HCT116 (cell line): ENCODE measurements at regions not wholly inside any gene's neighbourhood (a gene's known extent, or its start where the extent isn't known, plus 50 kb on each side); places are given as distances from the start of the nearest gene placed in this dataset.

Source experiments
- ATAC-seq: fragments of 200-7000 bp; cut with Tn5 transposase; 2 replicates; pipeline ENCODE4 v1.9.1; 2020; ENCODE audit warnings: mild to moderate bottlenecking, moderate library complexity
- BruUV-seq: library from RNA; stranded (reverse); fragments of 400-500 nt; replicated peaks from 2 replicates; lab custom pipeline; 2021; lab: Mats Ljungman, UMichigan
- CTCF ChIA-PET: fragments of 300-600 bp; sonication (Branson Sonifier 250); formaldehyde crosslinking; loops from one replicate; lab custom pipeline; 2021; ENCODE audit warnings: antibody characterized with exemption; lab: Charles Lee
- POLR2A ChIA-PET: fragments of 300-600, 350-600 bp; sonication (Branson Sonifier 250); formaldehyde crosslinking; loops from one replicate; lab custom pipeline; 2021; ENCODE audit warnings: antibody characterized with exemption; lab: Charles Lee
- RAD21 ChIA-PET, 2 experiments: fragments of 300-600 bp; sonication (Branson Sonifier 250); formaldehyde crosslinking; loops; one replicate each; lab custom pipeline; 2023; ENCODE audit warnings: low total read pairs in 2 of 2; ENCODE audit not compliant: uncharacterized antibody in 2 of 2, unreplicated experiment in 2 of 2, low non-redundant PET in 1 of 2; lab: Charles Lee
- DNase-seq: peaks from one replicate; pipeline ENCODE4 v3.0.0-alpha.2; 2010; ENCODE audit warnings: low read depth, low spot score
- H2AFZ ChIP-seq: fragments of 200-600 bp; shearing (Covaris generic), sonication (generic); 2 replicates; pipeline ENCODE4 v1.6.1; 2017; ENCODE audit warnings: low read depth, mixed run types, mixed read lengths, antibody characterized with exemption, low read length; ENCODE audit not compliant: poor library complexity, severe bottlenecking
- H3K27ac ChIP-seq: 2 replicates; pipeline ENCODE4 v1.5.1; 2012; ENCODE audit warnings: low read depth, low read length
- H3K27me3 ChIP-seq: fragments of 200-600 bp; sonication (generic); 2 replicates; pipeline ENCODE4 v1.6.1; 2016; ENCODE audit warnings: mixed run types, low read length, mixed read lengths; ENCODE audit not compliant: insufficient read depth
- H3K36me3 ChIP-seq, 2 experiments: fragments of 200-500 bp in 1 of 2; fragments of 200-600 bp in 1 of 2; sonication (Bioruptor generic) in 1 of 2; sonication (generic) in 1 of 2; 2 replicates each; pipeline versions ENCODE4 v1.5.1 to v1.6.1; 2014 to 2016; ENCODE audit warnings: low read length in 2 of 2, inconsistent platforms in 1 of 2, mixed read lengths in 1 of 2, mixed run types in 1 of 2; ENCODE audit not compliant: insufficient read depth in 2 of 2, control insufficient read depth in 1 of 2
- H3K4me1 ChIP-seq, 2 experiments: fragments of 200-600 bp in 1 of 2; sonication (generic) in 1 of 2; 2 replicates each; pipeline versions ENCODE4 v1.5.1 to v1.6.1; 2012 to 2017; ENCODE audit warnings: low read length in 2 of 2, inconsistent platforms in 1 of 2, mild to moderate bottlenecking in 1 of 2, mixed read lengths in 1 of 2, mixed run types in 1 of 2, moderate library complexity in 1 of 2; ENCODE audit not compliant: insufficient read depth in 2 of 2, control insufficient read depth in 1 of 2
- H3K4me2 ChIP-seq: fragments of 200-600 bp; sonication (generic); 2 replicates; pipeline ENCODE4 v1.6.1; 2017; ENCODE audit warnings: mixed run types, low read length, mixed read lengths
- H3K4me3 ChIP-seq, 2 experiments: fragments of 200-600 bp in 1 of 2; sonication (generic) in 1 of 2; replicated peaks in 1 of 2; 2 replicates each; pipeline ENCODE4 v1.5.1; 2011 to 2016; ENCODE audit warnings: low read length in 2 of 2, control low read depth in 1 of 2, low read depth in 1 of 2, mild to moderate bottlenecking in 1 of 2, mixed read lengths in 1 of 2, mixed run types in 1 of 2
- H3K79me2 ChIP-seq: fragments of 200-600 bp; sonication (generic); 2 replicates; pipeline ENCODE4 v1.6.1; 2017; ENCODE audit warnings: mild to moderate bottlenecking, mixed run types, low read length, moderate library complexity, mixed read lengths; ENCODE audit not compliant: insufficient read depth
- H3K9ac ChIP-seq: fragments of 200-600 bp; sonication (generic); 2 replicates; pipeline ENCODE4 v1.6.1; 2016; ENCODE audit warnings: low read length, mixed read lengths
- H3K9me2 ChIP-seq: fragments of 200-600 bp; sonication (generic), shearing (Covaris generic); 2 replicates; pipeline ENCODE4 v1.6.1; 2017; ENCODE audit warnings: mixed run types, mild to moderate bottlenecking, moderate library complexity; ENCODE audit not compliant: insufficient read depth
- H3K9me3 ChIP-seq, 2 experiments: fragments of 200-500 bp in 1 of 2; fragments of 200-600 bp in 1 of 2; sonication (Bioruptor generic) in 1 of 2; sonication (generic) in 1 of 2; 2 replicates each; pipeline ENCODE4 v1.6.1; 2014 to 2017; ENCODE audit warnings: low read length in 2 of 2, mixed read lengths in 2 of 2, inconsistent platforms in 1 of 2, low read depth in 1 of 2, mild to moderate bottlenecking in 1 of 2, mixed run types in 1 of 2, moderate library complexity in 1 of 2; ENCODE audit not compliant: control insufficient read depth in 1 of 2, insufficient read depth in 1 of 2
- H4K20me1 ChIP-seq: fragments of 200-600 bp; sonication (generic), shearing (Covaris generic); 2 replicates; pipeline ENCODE4 v1.6.1; 2017; ENCODE audit warnings: mixed run types, mild to moderate bottlenecking, moderate library complexity; ENCODE audit not compliant: insufficient read depth
- EZH2 ChIP-seq: fragments of 200-600 bp; sonication (generic); IDR thresholded peaks from 2 replicates; pipeline ENCODE4 v1.6.1; 2017; ENCODE audit warnings: antibody characterized with exemption, mixed run types
- EZH2phosphoT487 ChIP-seq: fragments of 200-600 bp; IDR thresholded peaks from 2 replicates; pipeline ENCODE4 v1.6.1; 2018; ENCODE audit warnings: antibody characterized with exemption, borderline replicate concordance
- MAX ChIP-seq: IDR thresholded peaks from 2 replicates; pipeline ENCODE4 v1.6.1; 2012
- POLR2AphosphoS5 ChIP-seq: IDR thresholded peaks from 2 replicates; pipeline ENCODE4 v1.6.1; 2011; ENCODE audit warnings: mild to moderate bottlenecking, low read depth, low read length, moderate library complexity
- REST ChIP-seq: IDR thresholded peaks from 2 replicates; pipeline ENCODE4 v1.6.1; 2012; ENCODE audit warnings: low read depth
- SP1 ChIP-seq: IDR thresholded peaks from 2 replicates; pipeline ENCODE4 v1.6.1; 2012; ENCODE audit warnings: low read depth
- YY1 ChIP-seq: IDR thresholded peaks from 2 replicates; pipeline ENCODE4 v1.6.1; 2011; ENCODE audit warnings: low read length, low read depth, moderate library complexity, mild to moderate bottlenecking; ENCODE audit not compliant: insufficient replicate concordance; ENCODE audit errors: extremely low read depth
- ZBTB33 ChIP-seq: IDR thresholded peaks from 2 replicates; pipeline ENCODE4 v1.6.1; 2011; ENCODE audit warnings: mild to moderate bottlenecking, low read length, moderate library complexity; ENCODE audit not compliant: insufficient replicate concordance; ENCODE audit errors: extremely low read depth
- ZNF274 ChIP-seq: fragments of 200-500 bp; sonication (Bioruptor generic); IDR thresholded peaks from 2 replicates; pipeline ENCODE4 v1.6.1; 2014; ENCODE audit warnings: mild to moderate bottlenecking, low read depth, low read length, inconsistent platforms
- intact Hi-C: fragments of 100-400 bp; cut with micrococcal nuclease; formaldehyde crosslinking; loops from 2 replicates; pipeline ENCODE4 v1.10.0; 2022
- TF ChIP-seq, protein P1 (sequence below): IDR thresholded peaks from 2 replicates; pipeline ENCODE4 v1.6.1; 2012

DNA sequence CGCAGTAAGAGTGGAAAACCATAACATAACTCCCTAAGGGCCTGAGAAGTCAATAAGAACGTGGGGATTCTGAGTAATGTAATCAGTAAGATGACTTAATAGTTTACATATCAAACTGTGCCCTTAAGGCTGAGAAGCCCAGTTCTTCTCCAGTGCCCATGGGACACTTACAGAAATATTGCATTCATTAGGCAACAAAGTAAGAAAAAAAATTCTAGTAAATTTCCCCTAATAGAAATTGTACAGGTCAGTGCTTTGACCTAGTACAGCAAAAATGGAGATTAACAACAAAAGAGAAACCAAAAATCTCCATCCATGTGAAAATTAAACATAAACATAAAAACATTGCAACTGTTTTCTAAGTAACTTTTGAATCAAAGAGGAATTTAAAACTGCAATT, 139.8 kb upstream of the HS6ST1 start (continued):
- no peak for TF ChIP-seq REST

GRCh38 chr2:128464456-128464855, 145.8 kb upstream of the HS6ST1 start:
- no peak for ATAC-seq
- no peak for DNase-seq
- Histone ChIP-seq H3K9me2 (no peaks in the 10 kb centered on the region), H3K27ac (no peak overlapping the region), H3K4me2 (no peak overlapping the region), H3K9me3 (peaks cover 5 to 9% of the 10 kb centered on the region in 2 experiments; a peak in 2 of 4 replicates), H4K20me1 (no peaks in the 10 kb centered on the region), H3K79me2 (no peaks in the 10 kb centered on the region), H3K27me3 (no peaks in the 10 kb centered on the region), H3K4me1 (no peaks in the 10 kb centered on the region), H3K4me3 (no peak overlapping the region), H2AFZ (no peak overlapping the region), H3K36me3 (no peaks in the 10 kb centered on the region), H3K9ac (no peak overlapping the region)
- intact Hi-C loops = no loop called here
- POLR2A ChIA-PET = no interaction called here
- CTCF ChIA-PET = no interaction called here
- no TSS peak for BruUV-seq
- TF ChIP-seq EZH2 = no peak
- TF ChIP-seq ZBTB33 = no peak
- no peak for TF ChIP-seq EZH2phosphoT487
- no peak for TF ChIP-seq POLR2AphosphoS5
- TF ChIP-seq, protein P1, sequence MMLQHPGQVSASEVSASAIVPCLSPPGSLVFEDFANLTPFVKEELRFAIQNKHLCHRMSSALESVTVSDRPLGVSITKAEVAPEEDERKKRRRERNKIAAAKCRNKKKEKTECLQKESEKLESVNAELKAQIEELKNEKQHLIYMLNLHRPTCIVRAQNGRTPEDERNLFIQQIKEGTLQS = no peak
- no peak for TF ChIP-seq ZNF274
- no peak for TF ChIP-seq MAX
- TF ChIP-seq YY1 = no peak
- TF ChIP-seq SP1 = no peak
- RAD21 ChIA-PET = no interaction called here
